MCF 10A (cell line): ENCODE measurements at regions not wholly inside any gene's neighbourhood (a gene's known extent, or its start where the extent isn't known, plus 50 kb on each side); places are given as distances from the start of the nearest gene placed in this dataset.

ENCODE experiments used
- BruUV-seq: library from RNA; stranded (reverse); fragments of 400-500 nt; replicated peaks from 2 replicates; lab custom pipeline; 2021; lab: Mats Ljungman, UMichigan
- CTCF ChIA-PET: fragments of 300-600 bp; sonication (Branson Sonifier 250); formaldehyde crosslinking; extraction: SDS; loops from one replicate; lab custom pipeline; 2021; ENCODE audit warnings: antibody characterized with exemption, inconsistent platforms; lab: Yijun Ruan, JAX
- POLR2A ChIA-PET: fragments of 300-600, 350-650 bp; sonication (Branson Sonifier 250); formaldehyde crosslinking; extraction: SDS; loops from one replicate; lab custom pipeline; 2020; ENCODE audit warnings: antibody characterized with exemption, inconsistent platforms; lab: Yijun Ruan, JAX
- DNase-seq: peaks from one replicate; pipeline ENCODE4 v3.0.0-alpha.2; 2018; ENCODE audit not compliant: unreplicated experiment
- H3K27ac Mint-ChIP-seq: one replicate; pipeline ENCODE4 v1.8.0; 2022; ENCODE audit warnings: mild to moderate bottlenecking, low read depth, mixed read lengths; ENCODE audit not compliant: unreplicated experiment
- H3K27me3 Mint-ChIP-seq: one replicate; pipeline ENCODE4 v1.8.0; 2022; ENCODE audit warnings: mixed read lengths; ENCODE audit not compliant: insufficient read depth, unreplicated experiment
- H3K36me3 Mint-ChIP-seq: one replicate; pipeline ENCODE4 v1.8.0; 2022; ENCODE audit warnings: mild to moderate bottlenecking, moderate library complexity, mixed read lengths; ENCODE audit not compliant: insufficient read depth, unreplicated experiment
- H3K4me1 Mint-ChIP-seq: one replicate; pipeline ENCODE4 v1.8.0; 2022; ENCODE audit warnings: mixed read lengths; ENCODE audit not compliant: insufficient read depth, unreplicated experiment
- H3K4me3 Mint-ChIP-seq: one replicate; pipeline ENCODE4 v1.8.0; 2022; ENCODE audit warnings: mild to moderate bottlenecking, moderate library complexity, mixed read lengths; ENCODE audit not compliant: unreplicated experiment
- H3K9me3 Mint-ChIP-seq: one replicate; pipeline ENCODE4 v1.8.0; 2022; ENCODE audit warnings: mixed read lengths; ENCODE audit not compliant: unreplicated experiment
- intact Hi-C: fragments of 100-400 bp; cut with micrococcal nuclease; formaldehyde crosslinking; loops from 2 replicates; pipeline ENCODE4 v1.14.1; 2022
- TF ChIP-seq, protein P1 (sequence below): fragments of 200-600 bp; IDR thresholded peaks from one replicate; pipeline ENCODE4 v1.8.0; 2022; ENCODE audit warnings: antibody characterized with exemption, mild to moderate bottlenecking; ENCODE audit not compliant: unreplicated experiment

GRCh38 chr13:80242728-80243427, 98.0 kb downstream of the SPRY2 start:
- intact Hi-C loops: no loop called here
- ChIA-PET CTCF (no interaction called here), POLR2A (no interaction called here)
- no peaks in the 10 kb centered on the region for H3K36me3 Mint-ChIP-seq
- H3K9me3 Mint-ChIP-seq: no peaks in the 10 kb centered on the region
- BruUV-seq: no TSS peak
- H3K27me3 Mint-ChIP-seq: no peaks in the 10 kb centered on the region
- H3K4me1 Mint-ChIP-seq: no peaks in the 10 kb centered on the region
- TF ChIP-seq, protein P1, sequence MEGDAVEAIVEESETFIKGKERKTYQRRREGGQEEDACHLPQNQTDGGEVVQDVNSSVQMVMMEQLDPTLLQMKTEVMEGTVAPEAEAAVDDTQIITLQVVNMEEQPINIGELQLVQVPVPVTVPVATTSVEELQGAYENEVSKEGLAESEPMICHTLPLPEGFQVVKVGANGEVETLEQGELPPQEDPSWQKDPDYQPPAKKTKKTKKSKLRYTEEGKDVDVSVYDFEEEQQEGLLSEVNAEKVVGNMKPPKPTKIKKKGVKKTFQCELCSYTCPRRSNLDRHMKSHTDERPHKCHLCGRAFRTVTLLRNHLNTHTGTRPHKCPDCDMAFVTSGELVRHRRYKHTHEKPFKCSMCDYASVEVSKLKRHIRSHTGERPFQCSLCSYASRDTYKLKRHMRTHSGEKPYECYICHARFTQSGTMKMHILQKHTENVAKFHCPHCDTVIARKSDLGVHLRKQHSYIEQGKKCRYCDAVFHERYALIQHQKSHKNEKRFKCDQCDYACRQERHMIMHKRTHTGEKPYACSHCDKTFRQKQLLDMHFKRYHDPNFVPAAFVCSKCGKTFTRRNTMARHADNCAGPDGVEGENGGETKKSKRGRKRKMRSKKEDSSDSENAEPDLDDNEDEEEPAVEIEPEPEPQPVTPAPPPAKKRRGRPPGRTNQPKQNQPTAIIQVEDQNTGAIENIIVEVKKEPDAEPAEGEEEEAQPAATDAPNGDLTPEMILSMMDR: no peak
- DNase-seq: no peak
- no peak overlapping the region for H3K27ac Mint-ChIP-seq
- H3K4me3 Mint-ChIP-seq: no peak overlapping the region

DNA sequence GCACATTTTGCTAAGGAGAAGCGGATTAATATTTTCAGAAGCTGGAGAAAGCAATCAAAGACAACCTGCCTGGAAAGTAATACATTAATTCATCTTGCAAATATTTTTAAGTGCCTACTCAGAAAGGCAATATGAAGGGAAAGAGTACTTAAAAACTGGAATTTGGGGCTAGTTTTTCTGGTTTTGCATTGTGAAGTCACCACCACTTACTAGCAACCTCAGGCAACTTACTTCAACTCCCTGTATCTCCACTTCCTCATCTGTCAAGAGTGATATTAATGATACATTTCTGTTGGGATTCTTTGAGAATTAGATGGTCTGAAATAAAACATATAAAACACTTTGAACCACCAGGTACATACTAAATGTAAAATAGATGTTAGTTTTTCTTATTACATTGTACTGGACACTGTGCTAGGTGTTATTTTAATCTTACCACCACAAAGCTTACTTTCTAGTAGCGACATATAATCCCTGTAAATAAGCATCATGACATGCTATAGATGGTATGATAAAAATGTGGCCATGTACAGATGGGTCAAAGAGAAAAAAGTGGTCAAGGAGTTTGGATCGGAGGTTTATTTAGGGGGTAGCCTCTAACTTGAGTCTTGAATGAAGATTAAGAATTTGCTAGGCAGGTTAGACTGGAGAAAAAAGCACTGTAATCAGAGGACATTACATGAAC, 101.2 kb downstream of the SPRY2 start:
- CTCF ChIA-PET: interaction anchor here (0.5 kb wide), 1 partner anchor 432 kb away, joined by 3 read pairs; no protein-coding TSS in a partner anchor
- TF ChIP-seq, protein P1: no peak
- H3K4me1 Mint-ChIP-seq: peaks cover 14% of the 10 kb centered on the region
- H3K36me3 Mint-ChIP-seq: no peaks in the 10 kb centered on the region
- no peaks in the 10 kb centered on the region for H3K9me3 Mint-ChIP-seq
- intact Hi-C loops: no loop called here
- no TSS peak for BruUV-seq
- DNase-seq: no peak
- H3K27ac Mint-ChIP-seq: no peak overlapping the region
- no peak overlapping the region for H3K4me3 Mint-ChIP-seq
- POLR2A ChIA-PET: no interaction called here
- H3K27me3 Mint-ChIP-seq: no peaks in the 10 kb centered on the region

DNA sequence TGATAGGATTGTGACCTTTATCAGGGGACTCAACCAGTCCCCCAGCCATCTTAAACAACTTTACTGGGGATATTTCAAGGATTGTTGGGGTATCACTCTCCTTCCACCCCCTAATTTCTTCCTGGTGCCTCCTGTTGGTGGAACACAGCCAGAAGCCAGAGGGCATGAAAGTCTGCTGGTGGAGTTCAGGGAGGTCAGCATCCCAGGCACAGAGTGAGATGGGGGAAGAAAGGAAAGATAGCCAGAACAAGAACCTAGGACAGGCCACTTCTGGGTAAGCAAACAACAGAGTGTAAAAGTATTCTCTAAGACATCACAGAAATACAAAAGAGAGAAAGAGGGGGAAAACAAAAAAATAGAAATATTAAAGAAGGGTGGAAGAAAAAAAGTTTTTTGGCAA, 101.8 kb downstream of the SPRY2 start:
- DNase-seq: no peak
- ChIA-PET POLR2A (no interaction called here), CTCF (no interaction called here)
- TF ChIP-seq, protein P1: no peak
- intact Hi-C loops: no loop called here
- H3K27ac Mint-ChIP-seq: no peak overlapping the region
- H3K27me3 Mint-ChIP-seq: no peaks in the 10 kb centered on the region
- no peaks in the 10 kb centered on the region for H3K36me3 Mint-ChIP-seq
- no peak overlapping the region for H3K4me3 Mint-ChIP-seq
- no peaks in the 10 kb centered on the region for H3K9me3 Mint-ChIP-seq
- peaks cover 14% of the 10 kb centered on the region for H3K4me1 Mint-ChIP-seq
- BruUV-seq: no TSS peak

GRCh38 chr13:80237646-80238045, 103.3 kb downstream of the SPRY2 start:
- H3K4me3 Mint-ChIP-seq: no peak overlapping the region
- CTCF ChIA-PET: interaction anchor here (0.6 to 0.8 kb wide), 2 partner anchors 105 to 154 kb away, joined by 4 to 5 read pairs; no protein-coding TSS in a partner anchor
- no peaks in the 10 kb centered on the region for H3K9me3 Mint-ChIP-seq
- DNase-seq: no peak
- H3K27me3 Mint-ChIP-seq: no peaks in the 10 kb centered on the region
- no peak overlapping the region for H3K27ac Mint-ChIP-seq
- peaks cover 14% of the 10 kb centered on the region for H3K4me1 Mint-ChIP-seq
- TF ChIP-seq, protein P1: no peak
- no peaks in the 10 kb centered on the region for H3K36me3 Mint-ChIP-seq
- POLR2A ChIA-PET: no interaction called here
- BruUV-seq: no TSS peak
- intact Hi-C loops: no loop called here
